IPS-18a (cell line): ENCODE measurements at regions not wholly inside any gene's neighbourhood (a gene's known extent, or its start where the extent isn't known, plus 50 kb on each side); places are given as distances from the start of the nearest gene placed in this dataset.

Experiments
- H3K27ac ChIP-seq: one replicate; pipeline ENCODE4 v1.5.1; 2013; ENCODE audit warnings: low read length
- H3K27me3 ChIP-seq: one replicate; pipeline ENCODE4 v1.6.1; 2013; ENCODE audit warnings: mild to moderate bottlenecking, low read length; ENCODE audit not compliant: control insufficient read depth, insufficient read depth
- H3K36me3 ChIP-seq: one replicate; pipeline ENCODE4 v1.6.1; 2013; ENCODE audit warnings: low read depth, low read length; ENCODE audit not compliant: control insufficient read depth
- H3K4me1 ChIP-seq: one replicate; pipeline ENCODE4 v1.6.1; 2013; ENCODE audit warnings: low read depth, low read length; ENCODE audit not compliant: control insufficient read depth
- H3K4me3 ChIP-seq: one replicate; pipeline ENCODE4 v1.5.1; 2013; ENCODE audit warnings: low read length
- H3K9ac ChIP-seq: one replicate; pipeline ENCODE4 v1.6.1; 2013; ENCODE audit warnings: mild to moderate bottlenecking, low read length, moderate library complexity
- H3K9me3 ChIP-seq: one replicate; pipeline ENCODE4 v1.6.1; 2013; ENCODE audit warnings: low read depth, low read length; ENCODE audit not compliant: control insufficient read depth

DNA sequence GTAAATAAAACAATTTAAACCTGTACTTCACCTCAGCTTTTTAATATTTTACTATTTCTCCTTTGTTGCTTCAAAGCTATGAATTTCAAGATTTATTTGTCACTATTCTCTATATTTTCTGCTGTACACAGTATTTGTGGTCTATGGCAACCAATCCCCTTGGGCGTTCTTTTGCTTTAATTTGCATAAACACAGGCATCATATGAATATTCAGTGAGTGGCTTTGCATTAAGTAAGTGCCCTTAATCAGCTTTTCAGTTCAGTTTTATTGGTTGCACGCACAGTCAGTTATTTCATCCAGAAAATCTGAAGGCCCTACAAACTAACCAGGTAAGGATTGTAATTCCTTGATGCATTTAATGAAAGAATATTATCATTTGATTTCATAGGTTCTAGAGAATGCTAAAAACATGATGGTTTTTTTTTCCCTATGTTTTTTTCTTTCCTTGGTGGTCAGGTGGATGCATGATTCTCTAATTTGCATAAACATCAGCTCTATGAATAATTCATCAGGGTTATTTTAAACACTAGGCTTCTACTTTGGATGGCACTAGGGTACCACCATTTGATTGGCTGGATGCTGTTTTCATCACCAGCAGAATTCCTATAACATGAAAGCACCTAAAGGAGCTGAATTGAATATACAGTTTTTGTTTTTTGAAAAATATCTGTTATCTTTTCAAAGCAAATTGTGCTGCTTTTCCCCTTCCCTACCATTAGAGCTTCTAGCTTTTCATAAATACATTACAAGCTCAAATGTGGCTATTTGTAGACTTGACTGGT lies 249.2 kb upstream of the CCNH start:
- Histone ChIP-seq H3K36me3 (no peaks in the 10 kb centered on the region), H3K9ac (no peak overlapping the region)

DNA sequence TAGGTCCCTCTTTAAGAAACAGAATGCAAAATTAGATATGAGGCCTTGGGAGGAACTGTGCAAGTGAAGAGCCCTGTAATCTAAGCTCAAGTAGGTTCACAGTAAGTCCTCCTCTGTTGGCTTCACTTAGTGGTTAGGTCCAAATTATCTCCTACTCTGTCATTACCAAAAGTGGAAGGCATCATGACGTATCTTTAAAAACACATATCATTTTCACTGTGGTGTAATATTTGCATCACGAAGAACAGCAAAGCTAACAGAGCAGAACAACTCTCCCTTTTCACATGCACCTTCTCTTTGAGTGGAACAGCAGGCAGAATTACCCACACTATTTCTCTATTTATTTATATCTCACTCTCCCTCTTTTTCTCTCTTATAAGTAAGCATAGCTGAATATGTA lies 240.5 kb upstream of the CCNH start:
- H3K4me3 ChIP-seq, result no peak overlapping the region
- no peak overlapping the region for H3K27ac ChIP-seq
- H3K9me3 ChIP-seq, result no peaks in the 10 kb centered on the region
- H3K36me3 ChIP-seq, result no peaks in the 10 kb centered on the region
- no peak overlapping the region for H3K9ac ChIP-seq
- no peaks in the 10 kb centered on the region for H3K4me1 ChIP-seq
- no peaks in the 10 kb centered on the region for H3K27me3 ChIP-seq

More for the DNA sequence above, 249.2 kb upstream of the CCNH start:
- Histone ChIP-seq H3K9me3 (no peaks in the 10 kb centered on the region), H3K4me1 (no peaks in the 10 kb centered on the region), H3K27ac (no peak overlapping the region), H3K4me3 (no peak overlapping the region), H3K27me3 (no peaks in the 10 kb centered on the region)

DNA sequence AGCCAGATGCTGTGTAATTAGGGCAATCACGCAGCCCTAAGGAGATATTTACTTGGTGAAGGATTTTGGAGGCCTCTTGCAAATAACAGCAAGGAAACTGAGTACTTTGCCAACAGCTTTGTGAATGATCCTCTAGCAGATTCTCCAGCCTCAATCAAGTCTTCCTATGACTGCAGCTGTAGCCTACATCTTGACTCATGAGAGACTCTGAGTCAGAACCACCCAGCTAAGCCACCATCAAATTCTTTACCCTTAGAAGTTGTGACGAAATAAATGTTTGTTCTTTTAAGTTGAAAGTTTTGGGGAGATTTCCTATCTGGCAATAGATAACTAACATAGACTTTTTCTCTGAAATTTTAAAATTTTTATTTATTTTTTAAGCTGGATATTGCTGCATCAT lies 237.6 kb upstream of the CCNH start:
- Histone ChIP-seq H3K36me3 (no peaks in the 10 kb centered on the region), H3K9me3 (no peaks in the 10 kb centered on the region), H3K9ac (no peak overlapping the region), H3K4me1 (no peaks in the 10 kb centered on the region), H3K4me3 (no peak overlapping the region), H3K27me3 (no peaks in the 10 kb centered on the region), H3K27ac (no peak overlapping the region)

DNA sequence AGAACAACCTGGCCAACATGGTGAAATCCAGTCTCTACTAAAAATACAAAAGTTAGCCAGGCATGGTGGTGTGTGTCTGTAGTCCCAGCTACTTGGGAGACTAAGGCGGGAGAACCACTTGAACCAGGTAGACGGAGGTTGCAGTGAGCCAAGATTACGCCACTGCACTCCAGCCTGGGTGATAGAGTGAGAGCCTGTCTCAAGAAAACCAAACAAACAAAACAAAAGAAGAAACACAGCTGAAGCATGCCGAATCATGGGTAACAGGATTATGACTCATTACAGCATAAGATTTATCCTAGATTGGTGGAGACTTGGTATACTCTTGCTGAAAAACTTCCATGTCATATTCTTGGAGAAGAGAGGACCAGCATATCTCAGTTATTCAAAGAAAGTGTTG lies 236.7 kb upstream of the CCNH start:
- no peaks in the 10 kb centered on the region for H3K4me1 ChIP-seq
- H3K9ac ChIP-seq, result no peak overlapping the region
- no peaks in the 10 kb centered on the region for H3K9me3 ChIP-seq
- H3K36me3 ChIP-seq, result no peaks in the 10 kb centered on the region
- H3K27ac ChIP-seq, result no peak overlapping the region
- H3K4me3 ChIP-seq, result no peak overlapping the region
- H3K27me3 ChIP-seq, result no peaks in the 10 kb centered on the region

DNA sequence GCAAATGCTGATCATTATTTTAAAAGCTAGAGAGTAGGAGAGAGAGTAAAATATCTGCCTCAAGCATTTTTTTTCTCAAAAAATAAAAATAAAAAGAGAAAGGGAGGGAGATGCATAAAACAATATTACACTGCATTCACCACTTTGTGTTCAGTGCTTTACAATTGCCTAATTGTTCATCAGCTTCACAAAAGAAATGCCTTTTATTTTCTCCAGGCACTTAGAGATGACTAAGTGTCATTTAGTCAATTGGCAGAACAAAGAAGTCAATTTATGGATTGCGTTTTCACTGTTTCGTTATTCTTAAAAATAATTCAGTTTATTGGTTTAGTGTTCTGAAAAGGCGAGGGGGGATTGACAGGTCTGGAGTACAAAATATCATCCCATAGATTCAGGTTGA lies 232.5 kb upstream of the CCNH start:
- no peak overlapping the region for H3K27ac ChIP-seq
- no peak overlapping the region for H3K4me3 ChIP-seq
- H3K9me3 ChIP-seq, result no peaks in the 10 kb centered on the region
- H3K4me1 ChIP-seq, result no peaks in the 10 kb centered on the region
- H3K9ac ChIP-seq, result no peak overlapping the region
- H3K27me3 ChIP-seq, result no peaks in the 10 kb centered on the region
- H3K36me3 ChIP-seq, result no peaks in the 10 kb centered on the region

DNA sequence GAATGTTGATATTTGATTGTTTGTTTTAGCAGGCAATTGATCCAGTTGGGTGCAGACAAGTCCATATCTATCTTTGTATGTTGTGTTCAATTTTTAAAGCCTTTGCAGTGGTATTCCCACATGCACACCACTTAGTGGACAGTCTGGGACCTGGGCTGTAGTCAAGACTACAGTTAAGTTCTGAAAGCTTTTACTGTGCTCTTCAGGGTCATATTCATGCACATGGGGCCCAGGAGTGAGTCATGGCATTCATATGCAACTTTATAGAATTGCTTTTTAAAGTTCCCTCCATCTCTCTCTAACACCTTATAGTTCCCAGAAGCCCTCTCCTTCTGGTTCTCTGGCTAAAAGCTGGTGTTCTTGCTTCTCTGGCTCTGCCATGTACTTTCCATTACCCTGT lies 228.2 kb upstream of the CCNH start:
- Histone ChIP-seq H3K4me1 (no peaks in the 10 kb centered on the region), H3K27me3 (no peaks in the 10 kb centered on the region), H3K9ac (no peak overlapping the region), H3K36me3 (no peaks in the 10 kb centered on the region), H3K27ac (no peak overlapping the region), H3K9me3 (no peaks in the 10 kb centered on the region), H3K4me3 (no peak overlapping the region)

DNA sequence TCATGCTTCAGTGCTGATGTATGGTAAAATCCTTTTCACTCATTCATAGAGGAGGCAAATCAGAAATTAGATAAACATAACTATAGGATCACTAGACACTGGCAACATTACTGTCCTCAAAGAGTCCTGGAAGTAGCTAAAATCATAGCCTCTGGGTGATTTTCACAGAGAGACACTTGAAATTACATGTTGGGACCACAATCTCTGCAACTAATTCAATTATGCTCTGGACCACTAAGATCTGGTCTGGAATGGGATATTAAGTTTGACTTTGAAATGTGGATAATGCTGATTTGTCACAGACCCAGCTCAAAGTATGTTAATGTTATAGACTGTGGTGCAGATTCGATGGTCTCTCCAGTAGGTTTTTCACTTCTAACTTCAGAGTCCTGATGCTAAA lies 214.6 kb upstream of the CCNH start:
- H3K4me3 ChIP-seq, result no peak overlapping the region
- H3K27me3 ChIP-seq, result no peaks in the 10 kb centered on the region
- no peaks in the 10 kb centered on the region for H3K9me3 ChIP-seq
- H3K27ac ChIP-seq, result no peak overlapping the region
- no peak overlapping the region for H3K9ac ChIP-seq
- no peaks in the 10 kb centered on the region for H3K36me3 ChIP-seq
- H3K4me1 ChIP-seq, result no peaks in the 10 kb centered on the region

DNA sequence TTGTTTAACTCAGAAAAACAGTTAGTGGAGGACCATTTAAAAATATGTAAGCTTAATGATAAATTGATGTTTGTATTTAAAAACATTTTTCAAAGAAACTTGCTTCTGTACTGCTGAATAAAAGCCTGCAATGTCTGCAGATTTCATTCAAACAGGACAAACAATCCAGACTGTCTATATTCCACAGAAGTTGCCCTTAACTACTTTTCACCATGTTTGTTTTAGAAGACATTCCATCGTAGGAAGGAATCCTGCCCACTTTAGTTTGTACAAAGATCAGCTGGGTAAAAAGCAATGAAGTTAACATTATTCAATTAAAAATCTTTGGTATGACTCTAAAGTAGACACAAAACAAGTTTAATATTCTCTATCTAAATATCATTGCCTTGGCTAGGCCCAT lies 195.7 kb upstream of the CCNH start:
- H3K9ac ChIP-seq, result no peak overlapping the region
- H3K27ac ChIP-seq, result no peak overlapping the region
- H3K4me1 ChIP-seq, result no peaks in the 10 kb centered on the region
- no peaks in the 10 kb centered on the region for H3K27me3 ChIP-seq
- no peak overlapping the region for H3K4me3 ChIP-seq
- no peaks in the 10 kb centered on the region for H3K36me3 ChIP-seq
- no peaks in the 10 kb centered on the region for H3K9me3 ChIP-seq

DNA sequence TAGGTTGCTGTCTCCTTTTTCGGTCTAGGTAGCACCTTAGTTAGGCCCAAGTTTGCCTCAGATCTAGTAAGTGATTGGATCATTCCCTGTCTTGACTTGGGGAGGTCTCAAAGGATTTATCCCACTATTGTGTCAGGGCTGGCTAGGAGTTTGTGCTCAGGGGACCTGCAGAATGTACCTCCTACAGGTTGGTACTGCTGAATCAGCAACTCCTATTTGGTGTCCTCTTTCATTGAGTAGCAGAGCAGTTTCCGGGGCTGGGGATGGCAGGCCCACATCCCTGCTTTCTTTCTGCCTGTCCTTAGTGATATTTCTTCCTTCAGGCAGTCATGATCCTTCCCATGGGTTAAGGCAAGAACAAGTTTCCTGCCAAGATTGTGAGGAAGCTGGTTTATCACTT lies 192.9 kb upstream of the CCNH start:
- H3K27me3 ChIP-seq, result no peaks in the 10 kb centered on the region

DNA sequence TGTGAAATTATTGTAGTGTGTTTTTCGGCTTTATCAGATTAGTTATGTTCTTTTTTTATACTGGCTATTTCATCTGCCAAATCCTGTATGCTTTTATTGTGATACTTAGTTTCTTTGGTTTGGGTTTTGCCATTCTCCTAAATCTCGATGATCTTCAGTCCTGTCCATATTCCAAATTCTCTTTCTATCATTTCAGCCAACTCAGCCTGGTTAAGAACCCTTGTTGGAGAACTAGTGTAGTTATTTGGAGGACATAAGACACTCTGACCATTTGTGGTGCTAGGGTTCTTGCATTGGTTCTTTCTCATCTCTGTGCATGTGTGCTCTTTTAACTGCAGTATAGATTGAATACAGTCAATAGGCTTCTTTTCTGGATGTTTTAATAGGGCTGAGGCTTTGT lies 187.0 kb upstream of the CCNH start:
- Histone ChIP-seq H3K27ac (no peak overlapping the region), H3K9ac (no peak overlapping the region), H3K4me3 (no peak overlapping the region), H3K36me3 (no peaks in the 10 kb centered on the region), H3K27me3 (no peaks in the 10 kb centered on the region), H3K4me1 (no peaks in the 10 kb centered on the region), H3K9me3 (no peaks in the 10 kb centered on the region)

More for the DNA sequence above, 192.9 kb upstream of the CCNH start:
- H3K4me1 ChIP-seq, result no peaks in the 10 kb centered on the region
- no peaks in the 10 kb centered on the region for H3K9me3 ChIP-seq
- H3K36me3 ChIP-seq, result no peaks in the 10 kb centered on the region
- H3K27ac ChIP-seq, result no peak overlapping the region
- no peak overlapping the region for H3K9ac ChIP-seq
- no peak overlapping the region for H3K4me3 ChIP-seq

DNA sequence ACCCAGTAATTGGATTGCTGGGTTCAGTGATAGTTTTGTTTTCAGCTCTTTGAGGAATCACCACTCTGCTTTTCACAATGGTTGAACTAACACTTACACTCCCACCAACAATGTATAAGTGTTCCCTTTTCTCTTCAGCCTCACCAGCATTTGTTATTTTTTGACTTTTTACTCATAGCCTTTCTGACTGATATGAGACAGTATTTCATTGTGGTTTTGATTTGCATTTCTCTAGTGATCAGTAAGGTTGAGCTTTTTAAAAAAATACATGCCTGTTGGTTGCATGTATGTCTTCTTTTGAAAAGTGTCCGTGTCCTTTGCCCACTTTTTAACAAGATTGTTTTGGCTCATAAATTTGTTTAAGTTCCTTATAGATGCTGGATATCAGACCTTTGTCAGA lies 185.7 kb upstream of the CCNH start:
- no peaks in the 10 kb centered on the region for H3K27me3 ChIP-seq
- H3K36me3 ChIP-seq, result no peaks in the 10 kb centered on the region
- no peak overlapping the region for H3K4me3 ChIP-seq
- no peak overlapping the region for H3K27ac ChIP-seq
- H3K9me3 ChIP-seq, result no peaks in the 10 kb centered on the region
- H3K4me1 ChIP-seq, result no peaks in the 10 kb centered on the region
- no peak overlapping the region for H3K9ac ChIP-seq

DNA sequence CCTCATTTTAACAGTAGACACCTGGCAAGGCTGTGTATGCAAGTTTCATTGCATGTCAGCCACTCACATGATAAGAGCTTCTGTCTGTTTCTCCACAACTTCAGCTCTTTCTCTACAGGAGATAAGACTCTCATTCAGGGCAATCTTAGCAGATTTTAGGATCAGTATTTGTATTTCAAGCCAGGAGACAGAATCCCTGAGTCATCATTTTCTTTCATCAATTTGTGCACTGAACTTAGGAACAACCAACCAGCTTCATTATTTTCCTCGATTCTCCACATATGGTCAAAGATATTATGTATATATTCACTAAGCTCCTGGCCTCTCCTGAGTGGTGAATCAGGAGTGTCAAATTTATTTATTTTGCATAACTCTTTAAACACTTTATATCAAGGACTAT lies 181.8 kb upstream of the CCNH start:
- Histone ChIP-seq H3K27ac (no peak overlapping the region), H3K4me3 (no peak overlapping the region), H3K4me1 (no peaks in the 10 kb centered on the region), H3K27me3 (no peaks in the 10 kb centered on the region), H3K36me3 (no peaks in the 10 kb centered on the region), H3K9me3 (no peaks in the 10 kb centered on the region), H3K9ac (no peak overlapping the region)
